Endothelial cell (in vitro differentiated cells): ENCODE measurements at regions not wholly inside any gene's neighbourhood (a gene's known extent, or its start where the extent isn't known, plus 50 kb on each side); places are given as distances from the start of the nearest gene placed in this dataset.

ENCODE experiments used
- DNase-seq: peaks from one replicate; pipeline ENCODE4 v3.0.0; 2021; ENCODE audit warnings: low spot score
- H3K27ac Mint-ChIP-seq: one replicate; pipeline ENCODE4 v1.8.0; 2021; ENCODE audit warnings: mixed read lengths, inconsistent platforms; ENCODE audit not compliant: unreplicated experiment
- H3K27me3 Mint-ChIP-seq: one replicate; pipeline ENCODE4 v1.8.0; 2021; ENCODE audit warnings: mild to moderate bottlenecking, moderate library complexity, mixed read lengths, inconsistent platforms; ENCODE audit not compliant: unreplicated experiment
- H3K36me3 Mint-ChIP-seq: one replicate; pipeline ENCODE4 v1.8.0; 2021; ENCODE audit warnings: mild to moderate bottlenecking, low read depth, mixed read lengths, inconsistent platforms; ENCODE audit not compliant: unreplicated experiment
- H3K4me1 Mint-ChIP-seq: one replicate; pipeline ENCODE4 v1.8.0; 2021; ENCODE audit warnings: mild to moderate bottlenecking, mixed read lengths, inconsistent platforms; ENCODE audit not compliant: unreplicated experiment
- H3K4me3 Mint-ChIP-seq: one replicate; pipeline ENCODE4 v1.8.0; 2021; ENCODE audit warnings: mild to moderate bottlenecking, mixed read lengths, inconsistent platforms; ENCODE audit not compliant: unreplicated experiment
- H3K9me3 Mint-ChIP-seq: one replicate; pipeline ENCODE4 v1.8.0; 2021; ENCODE audit warnings: mixed read lengths, inconsistent platforms; ENCODE audit not compliant: unreplicated experiment
- CTCF ChIP-seq: fragments of 200-600 bp; sonication (generic); IDR thresholded peaks from one replicate; pipeline ENCODE4 v1.5.0; 2021; ENCODE audit warnings: antibody characterized with exemption; ENCODE audit not compliant: unreplicated experiment

GRCh38 chr10:130466271-130466997 is 330.2 kb downstream of the GLRX3 start:
- H3K27ac Mint-ChIP-seq, result no peak overlapping the region
- TF ChIP-seq CTCF, result no peak
- peaks cover 81% of the 10 kb centered on the region for H3K9me3 Mint-ChIP-seq
- H3K4me1 Mint-ChIP-seq, result no peaks in the 10 kb centered on the region
- no peak overlapping the region for H3K4me3 Mint-ChIP-seq
- no peak for DNase-seq
- H3K27me3 Mint-ChIP-seq, result peaks cover 9% of the 10 kb centered on the region
- H3K36me3 Mint-ChIP-seq, result peaks cover 32% of the 10 kb centered on the region

GRCh38 chr10:130470286-130470685 is 334.1 kb downstream of the GLRX3 start:
- no peak for DNase-seq
- peaks cover 14% of the 10 kb centered on the region for H3K27me3 Mint-ChIP-seq
- peaks cover 28% of the 10 kb centered on the region for H3K36me3 Mint-ChIP-seq
- peaks cover 76% of the 10 kb centered on the region for H3K9me3 Mint-ChIP-seq
- H3K4me1 Mint-ChIP-seq, result no peaks in the 10 kb centered on the region
- no peak overlapping the region for H3K4me3 Mint-ChIP-seq
- no peak overlapping the region for H3K27ac Mint-ChIP-seq
- no peak for TF ChIP-seq CTCF

GRCh38 chr10:130470973-130471372 is 334.8 kb downstream of the GLRX3 start:
- peaks cover 24% of the 10 kb centered on the region for H3K36me3 Mint-ChIP-seq
- DNase-seq, result no peak
- no peak for TF ChIP-seq CTCF
- H3K27ac Mint-ChIP-seq, result no peak overlapping the region
- H3K4me1 Mint-ChIP-seq, result no peaks in the 10 kb centered on the region
- peaks cover 14% of the 10 kb centered on the region for H3K27me3 Mint-ChIP-seq
- H3K9me3 Mint-ChIP-seq, result peaks cover 69% of the 10 kb centered on the region
- no peak overlapping the region for H3K4me3 Mint-ChIP-seq

- Mint-ChIP-seq H3K36me3 (peaks cover 24% of the 10 kb centered on the region), H3K4me3 (no peak overlapping the region), H3K4me1 (no peaks in the 10 kb centered on the region), H3K9me3 (peaks cover 66% of the 10 kb centered on the region), H3K27me3 (peaks cover 14% of the 10 kb centered on the region), H3K27ac (no peak overlapping the region)
- no peak for DNase-seq
- TF ChIP-seq CTCF, result no peak
Observed at GRCh38 chr10:130471486-130471885, 335.3 kb downstream of the GLRX3 start.

- Mint-ChIP-seq H3K4me1 (no peaks in the 10 kb centered on the region), H3K27me3 (peaks cover 16% of the 10 kb centered on the region), H3K9me3 (peaks cover 63% of the 10 kb centered on the region), H3K27ac (no peak overlapping the region), H3K4me3 (no peak overlapping the region), H3K36me3 (peaks cover 24% of the 10 kb centered on the region)
- no peak for DNase-seq
- TF ChIP-seq CTCF, result no peak
Observed at GRCh38 chr10:130472236-130472635, 336.0 kb downstream of the GLRX3 start.
